ENCODE measurements at regions not wholly inside any gene's neighbourhood (a gene's known extent, or its start where the extent isn't known, plus 50 kb on each side); places are given as distances from the start of the nearest gene placed in this dataset.

- TF ChIP-seq, protein P1, sequence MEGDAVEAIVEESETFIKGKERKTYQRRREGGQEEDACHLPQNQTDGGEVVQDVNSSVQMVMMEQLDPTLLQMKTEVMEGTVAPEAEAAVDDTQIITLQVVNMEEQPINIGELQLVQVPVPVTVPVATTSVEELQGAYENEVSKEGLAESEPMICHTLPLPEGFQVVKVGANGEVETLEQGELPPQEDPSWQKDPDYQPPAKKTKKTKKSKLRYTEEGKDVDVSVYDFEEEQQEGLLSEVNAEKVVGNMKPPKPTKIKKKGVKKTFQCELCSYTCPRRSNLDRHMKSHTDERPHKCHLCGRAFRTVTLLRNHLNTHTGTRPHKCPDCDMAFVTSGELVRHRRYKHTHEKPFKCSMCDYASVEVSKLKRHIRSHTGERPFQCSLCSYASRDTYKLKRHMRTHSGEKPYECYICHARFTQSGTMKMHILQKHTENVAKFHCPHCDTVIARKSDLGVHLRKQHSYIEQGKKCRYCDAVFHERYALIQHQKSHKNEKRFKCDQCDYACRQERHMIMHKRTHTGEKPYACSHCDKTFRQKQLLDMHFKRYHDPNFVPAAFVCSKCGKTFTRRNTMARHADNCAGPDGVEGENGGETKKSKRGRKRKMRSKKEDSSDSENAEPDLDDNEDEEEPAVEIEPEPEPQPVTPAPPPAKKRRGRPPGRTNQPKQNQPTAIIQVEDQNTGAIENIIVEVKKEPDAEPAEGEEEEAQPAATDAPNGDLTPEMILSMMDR (IDR thresholded peaks at IDR 0.05), result no peak
- TF ChIP-seq POLR2AphosphoS5 (IDR thresholded peaks at IDR 0.05; ENCODE audit: low read depth, low read length), result no peak
- TF ChIP-seq TCF7L2 (IDR thresholded peaks at IDR 0.05; ENCODE audit: low read depth, low read length), result no peak
These were observed 65.1 kb upstream of the NPAS1 start for GRCh38 chr19:46954502-46954992.
